ENCODE measurements at regions not wholly inside any gene's neighbourhood (a gene's known extent, or its start where the extent isn't known, plus 50 kb on each side); places are given as distances from the start of the nearest gene placed in this dataset.

DNA sequence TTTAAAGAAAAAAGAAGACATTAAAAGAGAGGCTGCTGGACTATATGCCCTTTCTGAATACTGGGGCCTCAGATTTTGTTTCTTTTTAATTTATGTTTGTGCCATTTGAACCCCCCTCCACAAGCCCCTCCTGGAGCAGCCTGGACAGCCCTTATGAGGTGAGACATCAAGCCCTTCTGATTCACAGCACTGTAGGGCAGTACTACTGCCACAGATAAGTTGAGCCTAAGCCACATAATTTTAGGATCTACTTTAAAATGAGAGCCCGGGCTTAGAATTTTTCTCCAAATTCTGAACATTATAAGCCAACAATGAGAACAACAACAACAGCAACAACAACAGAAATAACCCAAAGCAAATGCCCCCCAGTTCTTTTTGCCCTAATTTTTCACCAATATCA, 256.9 kb upstream of the SALL1 start:
- in situ Hi-C loops (cut with HindIII; ENCODE audit: low sequenced_read_pairs): no loop called here
- DNase-seq (ENCODE audit: low spot score): no peak

DNA sequence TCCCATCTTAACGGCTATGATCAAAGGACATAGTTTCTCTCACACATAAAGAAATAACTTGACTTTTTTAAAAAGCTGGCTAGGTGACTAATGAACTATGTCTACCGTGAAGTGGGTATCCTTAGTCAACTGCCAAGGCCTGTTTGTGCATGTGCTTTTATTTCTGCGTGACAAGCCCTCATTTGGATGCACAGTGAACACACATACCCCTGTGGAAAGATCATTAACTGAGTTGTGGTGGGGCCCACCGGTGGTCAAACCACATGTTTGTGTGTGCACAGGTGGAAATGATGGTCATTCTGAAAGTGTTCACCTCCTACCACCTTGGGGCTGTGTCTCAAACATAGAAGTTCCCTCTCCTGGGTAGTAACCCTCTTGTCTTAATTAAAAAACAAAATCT, 256.1 kb upstream of the SALL1 start:
- DNase-seq (ENCODE audit: low spot score): no peak
- in situ Hi-C loops (cut with HindIII; ENCODE audit: low sequenced_read_pairs): no loop called here

DNA sequence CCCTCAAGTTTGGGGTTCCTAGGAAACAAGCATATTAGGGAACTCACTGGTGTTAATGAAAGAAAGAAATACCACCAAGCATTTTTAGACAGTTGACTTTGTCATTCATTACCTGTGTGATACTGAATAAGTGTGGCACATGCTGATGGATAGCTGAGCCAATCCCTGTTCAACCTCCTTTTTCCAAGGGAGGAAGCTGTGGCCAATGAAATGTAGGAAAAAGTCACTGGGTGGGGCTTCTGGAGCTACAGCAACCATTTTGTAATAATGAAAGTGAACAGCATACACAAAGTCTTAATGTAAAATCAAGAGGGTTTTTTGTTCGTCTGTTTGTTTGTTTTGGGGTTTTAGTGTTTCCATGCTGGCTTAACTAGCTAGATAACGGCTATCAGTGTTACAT, 254.3 kb upstream of the SALL1 start:
- in situ Hi-C loops (cut with HindIII; ENCODE audit: low sequenced_read_pairs): no loop called here

DNA sequence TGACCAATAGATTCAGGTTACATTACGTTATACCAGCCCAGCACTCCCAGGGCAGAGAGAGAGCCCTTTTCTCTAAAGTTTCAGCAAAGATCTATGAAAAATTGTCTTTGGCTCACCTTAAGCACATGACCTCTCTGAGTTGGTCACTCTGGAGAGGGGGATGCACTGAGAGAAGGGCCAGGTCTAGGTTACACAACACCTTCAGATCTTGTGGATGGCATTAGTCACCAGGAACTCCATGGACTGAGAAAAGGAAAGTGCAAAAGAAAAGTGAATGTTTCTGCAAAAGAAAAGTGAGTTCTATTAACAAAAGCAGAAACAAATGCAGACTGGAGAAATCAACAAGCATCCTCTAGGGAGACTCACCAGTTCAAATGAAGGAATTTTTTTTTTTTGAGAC, 253.3 kb upstream of the SALL1 start:
- no peak for DNase-seq (ENCODE audit: low spot score)
- in situ Hi-C loops (cut with HindIII; ENCODE audit: low sequenced_read_pairs): no loop called here

More for the DNA sequence above, 254.3 kb upstream of the SALL1 start:
- no peak for DNase-seq (ENCODE audit: low spot score)

DNA sequence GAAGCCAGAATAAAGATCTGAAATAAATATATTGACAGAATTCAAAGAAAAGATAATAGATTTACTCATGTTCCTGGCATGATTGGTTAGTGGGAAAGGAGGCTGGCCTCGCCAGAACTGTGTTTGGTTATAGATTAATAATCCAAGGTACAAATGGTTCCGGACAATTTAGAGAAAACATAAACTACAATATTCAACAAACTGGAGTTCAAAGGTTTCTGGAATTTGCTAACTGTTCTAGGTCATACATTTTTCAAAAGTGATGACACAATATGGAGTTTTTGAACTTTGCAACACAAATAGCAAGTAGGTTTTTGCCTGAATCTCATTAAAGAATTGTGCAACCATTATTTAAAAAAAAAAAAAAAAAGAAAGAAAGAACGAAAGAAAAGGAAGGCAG, 251.7 kb upstream of the SALL1 start:
- DNase-seq (ENCODE audit: low spot score): no peak
- in situ Hi-C loops (cut with HindIII; ENCODE audit: low sequenced_read_pairs): no loop called here

DNA sequence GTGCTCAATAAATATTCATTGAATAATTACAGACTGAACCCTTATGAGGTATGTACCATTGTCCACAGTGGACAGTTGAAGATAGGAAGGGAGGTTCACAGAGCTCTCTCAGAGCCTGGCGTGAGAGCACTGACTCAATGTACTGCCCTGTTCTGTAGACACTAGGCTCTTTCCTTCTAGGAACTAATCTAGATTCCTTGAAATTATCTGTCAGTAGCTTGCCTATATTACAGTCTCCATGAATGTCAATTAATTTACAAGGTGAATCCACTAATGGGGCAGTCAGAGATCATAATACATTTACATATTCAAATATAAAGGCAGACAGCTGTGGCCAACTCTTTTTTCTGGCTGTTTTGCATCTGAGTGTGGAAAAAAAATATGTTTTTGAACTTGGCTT, 251.2 kb upstream of the SALL1 start:
- no peak for DNase-seq (ENCODE audit: low spot score)
- in situ Hi-C loops (cut with HindIII; ENCODE audit: low sequenced_read_pairs): no loop called here

DNA sequence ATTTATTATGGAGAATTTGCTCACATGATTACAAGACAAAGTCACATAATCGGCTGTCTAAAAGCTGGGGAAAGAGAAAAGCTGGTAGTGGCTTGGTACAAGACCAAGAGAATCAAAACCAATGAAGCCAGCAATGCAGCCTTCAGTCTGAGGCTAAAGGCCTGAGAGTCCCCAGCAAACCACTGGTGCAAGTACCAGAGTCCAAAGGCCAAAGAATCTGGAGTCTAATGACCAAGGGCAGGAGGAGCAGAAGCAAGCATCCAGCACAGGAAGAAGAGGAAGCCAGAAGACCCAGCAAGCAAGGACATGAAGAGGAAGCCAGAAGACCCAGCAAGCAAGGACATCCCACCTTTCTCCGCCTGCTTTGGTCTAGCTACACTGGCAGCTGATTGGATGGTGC, 250.6 kb upstream of the SALL1 start:
- in situ Hi-C loops (cut with HindIII; ENCODE audit: low sequenced_read_pairs): no loop called here
- no peak for DNase-seq (ENCODE audit: low spot score)

DNA sequence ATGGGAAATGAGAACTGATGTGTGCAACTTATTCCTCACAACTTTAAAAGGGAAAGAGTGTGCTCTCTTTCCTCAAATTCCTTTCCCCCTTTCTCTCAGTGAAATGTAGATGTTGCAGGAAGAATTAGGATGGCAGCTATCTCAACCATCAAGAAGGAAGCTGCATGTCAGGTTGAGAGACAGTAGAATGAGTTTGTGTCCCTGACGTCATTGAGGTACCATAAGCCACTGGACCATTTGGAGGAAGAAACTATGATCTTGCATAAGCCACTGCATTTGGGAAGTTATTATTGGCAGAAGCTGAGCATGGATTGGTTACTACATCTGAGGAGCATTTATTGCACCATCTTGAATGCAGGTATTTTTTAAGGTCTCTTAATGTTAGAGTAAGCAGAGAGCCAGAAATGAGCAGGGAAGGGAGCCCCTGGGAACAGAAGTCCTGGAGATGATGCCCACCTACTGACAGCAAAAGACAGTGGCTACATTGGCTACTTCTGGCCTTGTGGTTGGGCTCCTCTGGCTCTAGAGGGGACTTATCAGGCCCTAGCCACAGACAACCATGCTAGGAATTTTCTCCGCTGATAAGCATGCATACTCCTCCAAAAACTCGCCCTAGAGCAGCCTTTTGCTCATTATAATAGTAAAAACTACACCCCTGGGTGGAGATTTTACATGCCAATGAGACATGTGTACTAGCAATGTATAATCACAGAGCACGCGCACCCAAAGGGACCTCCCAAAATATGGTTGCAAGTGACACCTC, 249.0 kb upstream of the SALL1 start:
- in situ Hi-C loops (cut with HindIII; ENCODE audit: low sequenced_read_pairs): no loop called here
- DNase-seq (ENCODE audit: low spot score): no peak

DNA sequence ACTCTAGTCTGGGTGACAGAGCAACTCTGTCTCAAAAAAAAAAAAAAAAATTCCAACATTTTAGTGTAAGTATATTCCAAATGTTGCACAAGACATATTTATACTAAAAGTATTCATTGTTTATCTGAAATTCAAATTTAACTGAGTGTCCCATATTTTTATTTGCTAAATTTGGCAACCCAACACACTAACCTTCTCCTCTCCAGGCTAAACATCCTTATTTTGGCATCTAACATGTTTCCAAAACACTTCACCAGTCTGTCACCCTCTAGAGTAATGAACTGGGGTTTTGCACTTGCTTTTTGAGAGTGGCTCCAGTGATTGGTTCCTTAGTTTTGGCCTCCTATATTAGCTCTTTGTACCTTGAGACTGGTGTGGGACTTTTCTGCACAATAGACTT, 243.4 kb upstream of the SALL1 start:
- DNase-seq (ENCODE audit: low spot score): no peak
- in situ Hi-C loops (cut with HindIII; ENCODE audit: low sequenced_read_pairs): no loop called here

DNA sequence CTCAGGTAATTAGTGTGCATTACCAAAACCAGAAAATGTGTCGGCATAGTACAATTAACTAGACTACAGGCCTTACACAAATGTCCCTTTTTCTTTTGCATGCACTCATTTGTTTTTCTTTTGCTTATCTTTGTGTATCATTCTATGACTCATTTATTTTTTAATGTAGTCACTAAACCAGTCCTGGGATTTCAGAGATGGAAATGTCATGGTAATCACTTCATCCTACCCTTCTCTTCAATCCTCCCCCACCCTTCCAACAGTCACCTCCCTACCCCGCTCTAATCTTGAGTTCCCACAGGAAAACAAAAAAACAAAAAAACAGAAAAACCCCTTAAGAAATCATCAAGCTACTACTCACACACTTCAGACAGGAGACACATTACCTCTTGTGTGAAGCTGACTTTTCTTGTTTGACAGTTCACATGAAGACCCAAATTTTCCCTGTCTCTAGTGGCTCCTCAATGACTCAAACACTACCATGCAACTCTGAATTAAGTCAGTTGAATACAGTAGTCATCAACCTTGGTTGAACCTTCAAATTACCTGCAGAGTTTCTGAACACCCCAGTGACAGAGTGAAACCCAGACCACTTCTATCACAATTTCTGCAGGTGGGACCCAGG, 242.4 kb upstream of the SALL1 start:
- no peak for DNase-seq (ENCODE audit: low spot score)
- in situ Hi-C loops (cut with HindIII; ENCODE audit: low sequenced_read_pairs): no loop called here

DNA sequence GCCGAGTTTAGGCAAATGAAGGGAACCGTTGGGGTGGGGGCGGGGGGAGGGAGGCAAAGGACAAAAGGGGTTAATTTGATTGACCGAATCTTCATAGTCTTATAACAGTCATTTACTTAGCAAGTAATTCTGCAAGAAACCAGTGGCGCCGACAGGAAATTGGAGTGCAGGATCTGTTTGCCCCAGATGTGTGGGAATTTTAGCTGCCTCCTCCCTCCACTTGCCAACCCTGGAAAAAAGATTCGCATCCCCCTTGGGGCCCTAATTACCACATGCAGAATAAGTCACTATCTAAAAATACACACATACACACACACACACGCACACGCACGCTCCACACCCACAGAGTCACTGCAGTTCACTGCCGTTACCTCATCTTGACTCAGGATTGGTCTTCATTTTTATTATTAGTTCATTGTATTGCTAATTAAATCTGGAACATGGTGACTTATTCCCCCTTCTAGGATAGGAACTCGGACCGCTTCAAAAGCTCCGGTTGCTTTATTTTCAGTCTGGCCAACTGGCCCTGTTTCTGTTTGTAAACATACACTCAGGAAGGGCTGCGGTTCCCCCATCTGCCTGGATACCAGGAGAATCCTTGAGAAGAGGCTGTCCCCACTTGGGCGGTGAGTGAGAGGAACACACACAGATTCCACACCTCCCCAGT, 241.6 kb upstream of the SALL1 start:
- in situ Hi-C loops (cut with HindIII; ENCODE audit: low sequenced_read_pairs): no loop called here
- no peak for DNase-seq (ENCODE audit: low spot score)

DNA sequence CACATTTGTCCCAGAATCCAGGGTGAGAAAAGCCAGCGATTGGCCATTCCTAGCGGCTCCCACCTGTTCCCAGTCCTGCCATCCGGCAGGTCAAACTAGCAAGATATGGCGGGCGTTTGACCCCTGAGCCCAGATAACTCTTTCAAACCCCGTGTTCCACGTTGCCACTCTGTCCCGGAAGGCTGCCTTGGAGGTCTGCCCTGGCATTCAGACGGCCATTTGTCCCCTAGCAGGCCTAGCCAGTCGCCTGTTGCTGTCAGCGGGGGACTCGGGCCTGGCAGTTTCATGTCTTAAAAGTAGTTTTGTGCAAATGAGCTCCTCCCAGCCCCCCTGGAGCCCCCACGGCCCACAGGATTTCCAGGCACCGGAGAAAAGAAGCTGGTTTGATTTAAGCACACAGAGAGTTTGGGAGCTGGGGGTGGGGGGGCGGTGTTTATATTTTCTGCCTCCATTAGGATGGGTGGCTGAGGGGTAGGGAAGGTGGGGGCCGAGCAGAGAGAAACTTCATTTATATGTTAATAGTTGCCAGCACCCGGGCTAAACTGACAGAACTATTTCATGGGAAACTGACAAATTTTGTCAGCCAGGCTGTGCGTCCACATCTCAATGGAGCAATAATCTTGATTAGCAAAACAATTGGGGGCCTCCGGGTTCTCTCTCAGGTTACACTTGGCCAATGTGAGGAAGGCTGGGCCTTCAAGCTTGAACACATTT, 240.9 kb upstream of the SALL1 start:
- in situ Hi-C loops (cut with HindIII; ENCODE audit: low sequenced_read_pairs): no loop called here
- no peak for DNase-seq (ENCODE audit: low spot score)

DNA sequence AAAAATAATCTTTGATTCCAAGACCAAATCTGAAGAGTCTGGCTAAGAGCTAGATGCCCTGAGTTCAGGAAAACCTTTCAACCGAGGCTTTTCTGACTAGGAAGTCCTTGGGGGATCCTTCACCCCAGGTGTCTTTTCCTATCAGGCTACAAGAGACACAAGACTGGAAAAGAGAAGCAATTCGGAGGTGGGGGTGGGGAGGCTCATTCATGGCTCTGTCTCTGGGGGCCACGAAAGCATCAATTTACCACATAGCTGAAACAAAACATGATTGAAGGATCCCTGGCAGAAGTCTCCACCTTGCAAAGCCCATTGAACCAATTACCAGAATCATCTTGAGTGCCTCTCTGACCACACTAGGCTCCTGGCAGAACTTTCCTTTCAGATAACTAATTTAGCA, 239.8 kb upstream of the SALL1 start:
- DNase-seq (ENCODE audit: low spot score): no peak
- in situ Hi-C loops (cut with HindIII; ENCODE audit: low sequenced_read_pairs): no loop called here

DNA sequence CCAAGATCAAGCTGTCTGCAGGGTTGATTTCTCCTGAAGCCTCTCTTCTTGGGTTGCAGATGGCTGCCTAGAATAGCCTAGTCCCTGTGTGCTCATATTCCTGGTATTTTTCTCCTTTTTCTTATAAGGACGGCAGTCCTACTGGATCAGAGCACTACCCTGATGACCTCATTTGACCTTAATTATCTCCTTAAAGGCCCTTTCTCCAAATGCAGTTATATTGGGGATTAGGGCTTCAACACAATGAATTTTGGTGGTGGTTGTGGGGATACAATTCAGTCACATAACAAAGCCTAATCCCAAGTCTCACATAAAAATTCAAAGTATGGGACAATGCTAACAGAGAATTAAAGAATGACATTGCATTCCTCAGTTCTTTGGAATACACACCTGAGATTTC, 238.8 kb upstream of the SALL1 start:
- in situ Hi-C loops (cut with HindIII; ENCODE audit: low sequenced_read_pairs): no loop called here
- DNase-seq (ENCODE audit: low spot score): no peak

DNA sequence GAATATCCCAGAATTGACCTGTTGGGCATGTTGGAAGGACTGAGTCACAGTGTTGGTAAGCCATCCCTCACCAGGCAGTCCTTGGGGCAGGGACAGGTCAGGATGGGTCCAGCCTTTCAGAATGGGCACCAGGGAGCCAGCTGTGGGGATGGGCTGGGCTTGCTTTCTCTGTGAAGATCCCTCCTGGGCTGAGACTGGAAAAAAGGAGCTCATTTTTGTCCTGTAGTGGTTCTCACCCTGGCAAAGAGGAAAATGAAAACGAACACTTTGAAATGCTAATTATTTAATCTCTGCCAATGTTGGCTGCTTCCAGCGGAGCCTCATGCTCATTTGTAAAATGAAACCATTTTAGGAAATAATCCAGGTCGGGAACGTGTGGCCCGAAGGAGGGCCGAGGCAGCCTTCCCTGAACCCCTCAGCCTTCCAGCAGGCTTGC, 237.5 kb upstream of the SALL1 start:
- no peak for DNase-seq (ENCODE audit: low spot score)
- in situ Hi-C loops (cut with HindIII; ENCODE audit: low sequenced_read_pairs): no loop called here

DNA sequence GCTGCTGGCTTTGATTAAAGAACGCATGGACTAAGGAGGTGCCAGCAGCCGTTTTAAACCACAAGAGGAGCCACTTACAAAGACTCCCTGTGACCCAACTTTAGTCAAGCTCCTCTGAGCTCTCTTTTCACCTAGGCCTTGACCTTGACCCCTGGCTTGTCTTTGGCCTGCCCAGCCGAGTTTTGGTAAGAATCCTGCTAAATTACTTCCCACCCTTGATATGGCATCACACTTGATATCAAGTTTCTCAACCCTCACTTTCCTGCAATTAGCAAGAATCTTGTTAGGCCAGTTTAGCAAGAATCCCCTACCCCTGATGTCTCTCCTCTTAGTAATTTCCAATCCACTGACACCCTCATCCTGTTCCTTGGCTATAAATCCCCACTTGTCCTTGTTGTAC, 232.8 kb upstream of the SALL1 start:
- in situ Hi-C loops (cut with HindIII; ENCODE audit: low sequenced_read_pairs): no loop called here
- DNase-seq (ENCODE audit: low spot score): no peak

DNA sequence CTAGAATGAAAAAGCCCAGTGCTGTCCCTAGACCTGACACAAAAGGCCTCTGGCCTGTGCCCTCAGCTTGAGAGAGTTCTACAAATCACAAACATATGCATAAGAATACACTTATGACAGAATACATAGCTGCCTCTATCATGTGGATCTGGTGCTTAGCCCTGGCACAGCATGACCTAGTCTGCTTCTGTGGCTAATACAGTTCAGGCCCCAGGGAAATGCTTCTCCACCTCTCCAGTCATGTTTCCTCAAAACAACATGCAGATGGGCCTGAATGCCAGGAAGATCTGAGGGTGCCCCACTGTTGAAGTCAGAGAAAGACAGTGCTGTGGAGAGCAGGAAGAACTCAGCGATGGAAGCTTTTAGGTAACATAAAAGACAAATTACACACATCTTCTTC, 231.9 kb upstream of the SALL1 start:
- no peak for DNase-seq (ENCODE audit: low spot score)
- in situ Hi-C loops (cut with HindIII; ENCODE audit: low sequenced_read_pairs): no loop called here

DNA sequence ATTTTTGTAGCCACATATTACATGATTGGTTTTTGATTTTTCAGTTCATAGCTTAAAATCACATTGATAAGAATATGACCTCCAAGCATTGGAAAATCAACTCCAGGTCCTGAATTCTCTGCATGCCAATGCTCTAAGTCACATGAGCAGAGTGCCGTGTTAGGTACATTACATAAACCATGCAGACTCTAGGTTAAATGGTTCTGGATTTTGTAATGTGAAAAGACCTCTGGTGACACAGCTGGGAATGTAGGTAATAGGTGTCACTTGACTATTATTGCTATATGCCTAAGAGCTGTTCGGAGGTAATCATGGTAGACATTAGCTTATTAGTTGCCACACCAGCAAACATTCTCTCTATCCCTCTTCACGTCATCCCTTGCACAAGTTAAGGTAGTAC, 231.1 kb upstream of the SALL1 start:
- in situ Hi-C loops (cut with HindIII; ENCODE audit: low sequenced_read_pairs): no loop called here
- no peak for DNase-seq (ENCODE audit: low spot score)

DNA sequence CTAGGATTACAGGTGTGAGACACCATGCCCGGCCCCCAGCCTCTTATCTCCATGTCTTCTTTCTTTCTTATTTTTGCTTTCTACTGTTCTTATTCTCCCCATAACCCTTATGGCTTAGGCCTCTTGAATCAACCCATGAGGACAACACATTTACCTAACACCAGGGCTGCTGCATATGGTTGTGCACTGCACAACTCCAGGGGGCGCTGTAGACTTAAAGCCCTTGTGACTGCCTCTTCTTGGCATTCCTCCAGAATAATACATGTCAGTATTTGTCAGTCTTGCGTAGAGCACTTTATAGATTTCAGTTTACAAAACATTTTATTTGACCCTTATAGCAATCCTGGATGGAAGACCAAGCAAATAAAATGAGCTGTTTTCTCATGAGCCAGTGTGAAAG, 225.0 kb upstream of the SALL1 start:
- in situ Hi-C loops (cut with HindIII; ENCODE audit: low sequenced_read_pairs): no loop called here

DNA sequence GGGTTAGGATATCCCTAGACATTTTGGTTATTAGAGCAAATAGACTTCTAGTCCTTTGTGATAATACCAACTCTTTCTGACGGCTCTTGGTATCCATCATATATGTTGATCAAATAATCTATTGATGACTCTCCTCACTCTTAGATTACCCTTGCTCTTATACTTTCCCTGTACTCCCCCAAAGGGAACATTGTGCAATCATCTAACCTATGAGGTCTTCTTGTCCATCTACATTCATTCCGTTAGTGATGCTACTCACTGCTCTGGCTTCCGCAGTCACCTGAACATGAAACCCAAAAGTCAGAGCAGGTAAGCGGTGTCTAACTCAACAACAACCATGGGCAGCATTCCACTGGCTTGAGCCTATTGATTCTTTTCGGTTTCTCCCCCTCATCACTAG, 223.7 kb upstream of the SALL1 start:
- in situ Hi-C loops (cut with HindIII; ENCODE audit: low sequenced_read_pairs): no loop called here
- no peak for DNase-seq (ENCODE audit: low spot score)

More for the DNA sequence above, 225.0 kb upstream of the SALL1 start:
- no peak for DNase-seq (ENCODE audit: low spot score)
